AG10803 (cell line): ENCODE measurements at regions not wholly inside any gene's neighbourhood (a gene's known extent, or its start where the extent isn't known, plus 50 kb on each side); places are given as distances from the start of the nearest gene placed in this dataset.

Experiments used
- DNase-seq: peaks from one replicate; pipeline ENCODE4 v3.0.0; 2010; ENCODE audit warnings: low read depth
- H3K4me3 ChIP-seq: 2 replicates; pipeline ENCODE4 v1.5.1; 2011; ENCODE audit warnings: mild to moderate bottlenecking, low read length, control low read depth
- TF ChIP-seq, protein P1 (sequence below): conservative IDR thresholded peaks from 2 replicates; pipeline ENCODE4 v1.5.1; 2011; ENCODE audit warnings: mild to moderate bottlenecking, low read length, control low read depth, inconsistent platforms

DNA sequence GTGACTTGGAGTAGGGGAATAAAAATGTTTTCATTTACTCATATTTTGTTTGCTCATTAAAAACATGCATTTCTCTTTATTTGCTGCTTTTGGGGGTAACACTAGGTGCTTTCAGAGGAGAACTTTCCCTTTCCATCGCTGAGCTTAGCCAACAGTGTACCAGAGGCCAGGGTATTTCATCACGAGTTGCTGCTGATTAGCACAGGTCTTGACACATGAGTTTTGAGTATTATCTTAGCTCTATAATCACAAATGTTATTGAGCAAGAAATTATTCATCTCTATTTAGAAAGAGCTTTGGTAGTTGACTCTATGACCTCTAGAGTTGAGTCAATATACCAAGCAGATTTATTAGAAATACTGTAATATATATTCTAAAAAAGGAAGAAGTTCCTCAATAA, 375.9 kb downstream of the NXPH1 start:
- DNase-seq, result no peak
- no peak overlapping the region for H3K4me3 ChIP-seq
- TF ChIP-seq, protein P1, sequence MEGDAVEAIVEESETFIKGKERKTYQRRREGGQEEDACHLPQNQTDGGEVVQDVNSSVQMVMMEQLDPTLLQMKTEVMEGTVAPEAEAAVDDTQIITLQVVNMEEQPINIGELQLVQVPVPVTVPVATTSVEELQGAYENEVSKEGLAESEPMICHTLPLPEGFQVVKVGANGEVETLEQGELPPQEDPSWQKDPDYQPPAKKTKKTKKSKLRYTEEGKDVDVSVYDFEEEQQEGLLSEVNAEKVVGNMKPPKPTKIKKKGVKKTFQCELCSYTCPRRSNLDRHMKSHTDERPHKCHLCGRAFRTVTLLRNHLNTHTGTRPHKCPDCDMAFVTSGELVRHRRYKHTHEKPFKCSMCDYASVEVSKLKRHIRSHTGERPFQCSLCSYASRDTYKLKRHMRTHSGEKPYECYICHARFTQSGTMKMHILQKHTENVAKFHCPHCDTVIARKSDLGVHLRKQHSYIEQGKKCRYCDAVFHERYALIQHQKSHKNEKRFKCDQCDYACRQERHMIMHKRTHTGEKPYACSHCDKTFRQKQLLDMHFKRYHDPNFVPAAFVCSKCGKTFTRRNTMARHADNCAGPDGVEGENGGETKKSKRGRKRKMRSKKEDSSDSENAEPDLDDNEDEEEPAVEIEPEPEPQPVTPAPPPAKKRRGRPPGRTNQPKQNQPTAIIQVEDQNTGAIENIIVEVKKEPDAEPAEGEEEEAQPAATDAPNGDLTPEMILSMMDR, result no peak

DNA sequence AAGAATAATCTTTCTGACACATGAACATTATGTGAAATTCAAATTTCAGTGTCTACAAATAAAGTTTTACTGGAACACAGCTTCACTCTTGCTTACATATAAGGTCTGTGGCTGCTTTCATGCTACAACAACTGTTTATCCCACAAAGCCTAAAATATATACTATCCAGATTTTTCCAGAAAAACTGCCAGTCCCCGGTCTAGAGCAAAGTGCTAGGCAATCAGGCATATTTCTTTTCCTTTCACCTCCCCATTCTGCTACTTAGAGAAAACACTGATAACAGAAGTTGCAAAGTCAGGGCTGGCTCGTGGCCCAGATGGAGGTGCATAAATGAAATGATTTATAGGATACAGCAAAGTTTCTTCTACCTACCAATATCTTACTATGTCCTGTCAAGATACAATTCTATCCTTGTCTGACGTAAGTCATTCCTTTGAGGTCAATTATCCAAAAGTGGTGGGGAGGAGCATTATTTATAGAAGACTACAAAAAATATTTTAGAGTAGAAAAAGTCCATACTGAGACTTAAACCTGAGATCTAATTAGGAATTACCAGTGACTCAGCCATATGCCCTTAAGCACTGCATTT, 384.1 kb downstream of the NXPH1 start:
- TF ChIP-seq, protein P1, result no peak
- DNase-seq, result no peak
- no peak overlapping the region for H3K4me3 ChIP-seq

DNA sequence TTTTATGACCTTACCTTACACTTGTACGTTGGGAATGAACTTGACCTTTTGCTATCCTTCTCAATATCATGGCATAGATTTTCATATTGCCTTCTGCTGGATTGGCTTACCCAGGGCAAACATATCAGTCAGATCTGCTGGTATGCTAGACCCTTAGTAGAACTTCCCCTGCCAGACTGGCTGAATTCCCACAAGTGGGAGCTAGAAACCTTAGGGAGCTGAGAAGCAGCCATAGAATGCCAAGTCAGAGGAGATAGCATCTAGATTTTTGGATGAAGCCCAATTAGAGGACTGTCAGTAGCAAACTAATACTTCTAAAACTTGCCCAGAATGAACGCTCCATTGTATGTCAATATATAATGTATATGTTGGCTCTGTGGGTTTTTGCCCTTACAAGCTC, 385.0 kb downstream of the NXPH1 start:
- H3K4me3 ChIP-seq, result no peak overlapping the region
- DNase-seq, result no peak
- TF ChIP-seq, protein P1, result no peak

DNA sequence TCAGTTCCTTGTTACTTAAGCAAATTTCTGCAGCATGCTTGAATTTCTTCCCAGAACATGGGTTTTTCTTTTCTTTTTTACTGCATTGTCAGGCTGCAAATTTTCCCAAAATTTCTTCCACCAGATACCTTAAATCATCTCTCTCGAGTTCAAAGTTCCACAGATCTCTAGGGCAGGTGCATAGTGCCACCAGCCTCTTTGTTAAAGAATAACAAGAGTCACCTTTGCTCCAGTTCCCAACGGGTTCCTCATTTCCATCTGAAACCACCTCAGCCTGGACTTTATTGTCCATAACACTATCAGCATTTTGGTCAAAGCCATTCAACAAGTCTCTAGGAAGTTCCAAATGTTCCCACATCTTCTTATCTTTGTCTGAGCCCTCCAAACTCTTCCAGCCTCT, 389.2 kb downstream of the NXPH1 start:
- TF ChIP-seq, protein P1, result no peak
- no peak overlapping the region for H3K4me3 ChIP-seq
- no peak for DNase-seq

DNA sequence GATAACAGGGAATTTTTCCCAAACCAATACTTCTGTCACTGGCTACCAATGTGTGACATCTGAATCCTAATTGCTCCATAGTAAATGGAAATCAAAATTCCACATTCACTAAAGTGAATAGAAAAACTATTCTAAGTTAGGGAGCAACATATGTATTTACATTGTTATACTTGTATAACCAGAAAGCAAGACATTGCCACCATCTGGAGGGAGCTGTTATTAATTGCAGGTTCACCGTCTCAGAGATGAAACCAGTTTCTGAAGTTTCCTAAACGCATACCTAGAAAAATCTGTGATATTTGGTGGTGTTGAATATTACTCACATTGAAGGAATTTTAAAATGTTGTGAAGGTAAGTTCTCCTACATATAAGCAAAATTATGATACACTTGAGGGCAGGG, 390.1 kb downstream of the NXPH1 start:
- TF ChIP-seq, protein P1, result no peak
- no peak for DNase-seq

DNA sequence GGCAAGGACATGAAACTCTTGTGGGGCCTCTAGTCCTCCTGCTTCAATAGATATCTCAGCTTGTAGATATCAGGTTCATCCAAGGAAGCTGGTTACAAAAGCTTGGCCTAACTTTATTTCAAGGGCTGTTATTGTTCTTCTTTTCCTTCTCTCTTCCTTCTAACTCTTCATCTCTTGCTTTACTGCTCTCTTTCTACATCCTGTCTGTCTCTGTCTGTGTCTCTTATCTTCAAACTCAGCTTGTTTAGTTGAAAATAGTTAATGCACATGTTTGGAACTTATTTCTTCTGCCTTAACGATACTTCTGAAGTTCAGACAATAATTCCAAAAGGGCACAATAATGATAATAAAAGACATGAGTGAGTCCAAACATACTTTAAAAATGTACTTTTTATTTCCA, 393.9 kb downstream of the NXPH1 start:
- TF ChIP-seq, protein P1, result no peak
- no peak for DNase-seq
- no peak overlapping the region for H3K4me3 ChIP-seq

More for the DNA sequence above, 390.1 kb downstream of the NXPH1 start:
- no peak overlapping the region for H3K4me3 ChIP-seq

DNA sequence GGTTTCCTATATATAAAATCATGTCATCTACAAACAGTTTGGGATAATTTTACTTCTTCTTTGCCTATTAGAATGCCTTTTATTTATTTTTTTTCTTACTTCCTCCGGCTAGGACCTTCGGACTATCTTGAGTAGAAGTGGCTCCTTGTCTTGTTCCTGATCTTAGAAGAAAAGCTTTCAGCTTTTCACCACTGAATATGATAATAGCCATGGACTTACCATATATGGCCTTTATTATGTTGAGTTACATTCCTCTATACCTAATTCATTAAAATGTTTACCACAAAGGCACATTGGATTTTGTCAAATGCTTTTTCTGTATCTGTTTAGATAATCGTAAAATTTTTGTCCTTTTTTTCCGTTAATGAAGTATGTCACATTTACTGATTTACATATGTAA, 395.7 kb downstream of the NXPH1 start:
- TF ChIP-seq, protein P1, result no peak
- no peak overlapping the region for H3K4me3 ChIP-seq
- no peak for DNase-seq
